NCI-H2107 treated with DMSO at 0.1 percent for 48 hours (cell line): ENCODE measurements at regions not wholly inside any gene's neighbourhood (a gene's known extent, or its start where the extent isn't known, plus 50 kb on each side); places are given as distances from the start of the nearest gene placed in this dataset.

Experiments used
- DNase-seq: peaks from one replicate; lab custom pipeline; 2025; ENCODE audit not compliant: unreplicated experiment; lab: John Stamatoyannopoulos, UW

GRCh38 chr20:39299783-39300182, 337.6 kb downstream of the DHX35 start:
- DNase-seq: no peak

DNA sequence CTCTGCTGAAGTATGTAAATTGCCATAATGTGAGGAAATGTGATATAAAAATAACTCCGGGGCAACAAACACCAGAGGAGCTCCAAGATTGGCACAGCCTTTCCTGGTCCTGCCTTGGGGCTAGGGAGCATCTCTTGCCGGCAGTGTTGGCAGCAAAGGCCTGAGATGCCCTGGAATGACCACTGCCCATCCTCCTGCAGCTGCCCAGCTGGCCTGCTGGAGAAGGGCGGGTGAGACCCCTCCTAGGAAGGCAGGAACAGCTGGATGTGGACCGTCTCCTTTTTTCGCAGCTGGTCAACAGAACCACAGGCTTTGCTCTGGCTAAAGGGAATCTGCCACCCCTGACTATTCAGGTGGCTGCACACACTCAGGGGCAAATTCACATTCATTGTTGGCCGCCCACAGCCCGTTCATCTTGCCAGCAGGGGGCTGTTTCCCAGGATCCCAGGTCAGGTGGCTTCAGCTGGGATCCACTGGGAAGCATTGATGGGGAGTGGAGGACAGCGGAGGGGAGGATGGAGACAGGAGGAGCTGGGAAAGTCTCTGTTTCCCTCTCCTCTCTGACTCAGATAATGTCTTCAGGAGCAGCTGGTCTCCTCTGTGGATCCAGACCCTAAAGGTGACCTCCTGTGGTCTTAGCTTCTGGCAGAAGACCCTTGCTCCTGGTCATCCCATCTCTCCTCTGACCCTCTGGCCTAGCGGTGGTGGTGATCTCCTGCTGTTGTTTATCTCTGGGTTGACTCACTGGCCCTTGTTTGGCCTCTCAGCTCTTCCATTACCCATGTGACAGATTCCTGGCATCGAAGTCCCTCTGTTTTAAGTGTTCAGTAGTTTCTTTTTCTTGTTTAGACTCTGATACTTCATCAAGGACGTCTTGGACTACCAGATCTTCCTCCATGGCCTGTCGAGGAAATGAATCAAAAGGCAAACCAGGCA, 336.7 kb downstream of the DHX35 start:
- DNase-seq: no peak

- DNase-seq: no peak
These were observed 336.0 kb downstream of the DHX35 start for GRCh38 chr20:39298121-39298520.

GRCh38 chr20:39295301-39295700, 333.2 kb downstream of the DHX35 start:
- no peak for DNase-seq

DNA sequence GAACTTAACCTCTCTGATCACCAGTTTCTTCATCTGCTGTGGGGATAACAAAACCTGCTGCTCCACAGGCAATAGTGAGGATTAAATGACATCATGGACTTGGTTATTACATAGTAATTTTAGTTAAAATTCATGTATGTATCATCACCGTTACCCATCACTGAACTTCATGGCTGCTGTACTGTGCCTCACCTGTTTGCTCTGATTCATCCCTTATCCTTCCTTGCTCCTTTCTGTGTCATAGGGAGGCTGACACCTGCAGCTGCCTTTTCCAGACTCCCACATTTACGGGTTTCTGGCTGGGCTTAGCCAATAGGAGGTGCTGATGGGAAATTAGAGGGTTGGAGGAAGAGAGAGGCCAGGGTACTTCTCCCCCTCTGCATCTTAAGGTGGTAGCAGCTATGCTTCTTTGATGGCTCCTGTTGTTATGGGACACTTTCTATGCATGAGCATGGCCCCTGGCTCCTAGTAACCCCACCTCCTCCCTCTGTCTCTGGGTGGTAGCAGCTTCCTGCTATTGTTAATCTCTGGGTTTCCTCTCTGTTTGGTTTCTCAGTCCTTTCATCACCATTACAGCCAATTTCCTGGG, 332.1 kb downstream of the DHX35 start:
- DNase-seq: no peak

DNA sequence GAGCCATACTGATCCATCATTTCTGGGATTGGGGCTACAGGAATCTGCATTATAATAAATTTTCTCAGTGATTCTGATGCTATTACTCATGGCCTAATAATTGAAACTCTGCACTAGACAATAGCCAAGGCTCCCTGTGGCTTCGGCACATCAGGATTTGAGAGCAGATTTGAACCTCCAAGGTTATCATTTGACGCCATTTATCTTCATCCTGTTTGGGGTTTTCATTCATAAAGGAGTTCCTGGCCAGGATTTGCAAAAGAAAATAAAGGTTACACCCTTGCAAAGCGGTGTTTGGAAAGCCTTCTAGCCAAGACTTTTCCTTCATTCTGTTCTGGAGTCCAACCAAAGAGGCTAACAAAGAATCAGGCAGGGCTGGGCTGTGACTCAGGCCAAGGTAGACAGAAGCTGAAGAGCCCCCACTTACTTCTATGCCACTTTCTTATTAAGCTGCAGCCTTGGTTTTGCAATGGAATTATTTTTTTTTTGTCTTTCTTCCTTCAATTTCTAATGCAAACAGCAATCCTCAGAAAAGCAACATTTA, 330.1 kb downstream of the DHX35 start:
- no peak for DNase-seq

DNA sequence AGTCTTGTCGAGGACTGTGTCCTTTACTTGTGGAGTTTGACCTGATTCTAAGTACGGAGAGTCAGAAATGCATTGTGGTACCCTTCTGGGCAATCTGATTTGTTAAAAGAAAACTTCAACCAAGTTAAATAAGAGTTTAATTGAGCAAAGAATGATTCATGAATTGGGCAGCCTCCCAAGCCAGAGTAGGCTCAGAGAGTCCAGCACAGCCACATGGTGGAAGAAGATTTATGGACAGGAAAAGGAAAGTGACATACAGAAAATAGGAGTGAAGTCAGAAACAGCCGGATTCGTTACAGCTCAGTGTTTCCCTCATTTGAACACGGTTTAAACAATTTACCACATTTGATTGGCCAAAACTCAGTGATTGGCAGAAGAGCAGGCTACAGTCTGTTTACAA, 329.2 kb downstream of the DHX35 start:
- no peak for DNase-seq

DNA sequence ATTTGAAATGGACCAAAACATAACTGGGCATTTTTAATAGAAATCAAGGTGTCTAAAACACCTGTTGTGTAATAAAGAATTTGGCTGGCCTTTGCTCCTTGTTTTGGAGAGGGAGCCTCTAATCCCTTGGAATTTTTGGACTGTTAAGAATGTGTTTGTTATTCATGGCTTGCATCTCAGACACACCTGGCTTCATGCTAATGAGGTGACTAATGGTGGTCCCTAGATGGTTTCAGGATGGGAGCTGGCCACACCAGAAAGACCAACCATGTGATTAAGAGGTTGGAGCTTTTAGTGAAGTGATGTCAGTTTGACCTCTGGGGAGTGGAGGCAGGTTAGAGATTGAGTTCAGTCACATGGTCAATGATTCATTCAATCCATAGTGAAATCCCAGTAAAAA, 328.4 kb downstream of the DHX35 start:
- DNase-seq: no peak

- no peak for DNase-seq
These were observed 327.7 kb downstream of the DHX35 start for GRCh38 chr20:39289831-39290230.

DNA sequence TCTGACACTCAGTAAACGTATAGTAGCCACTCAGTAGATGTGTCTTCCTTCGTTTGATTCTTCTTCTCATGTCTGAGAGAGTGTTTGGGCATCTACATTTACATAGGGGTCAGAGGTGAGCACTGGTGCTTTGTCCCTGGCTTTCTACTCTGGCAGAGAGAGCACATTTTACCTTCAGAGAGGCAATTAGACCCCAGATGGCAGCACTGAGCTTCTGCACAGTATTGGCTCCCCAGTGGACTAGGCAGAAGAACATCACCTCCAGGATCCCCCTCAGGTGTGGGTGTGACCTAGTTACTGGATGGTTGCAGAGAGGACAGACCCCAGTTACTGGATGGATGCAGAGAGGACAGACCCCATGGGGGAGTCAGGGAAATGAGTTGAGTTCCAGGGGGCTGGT, 327.2 kb downstream of the DHX35 start:
- DNase-seq: no peak

DNA sequence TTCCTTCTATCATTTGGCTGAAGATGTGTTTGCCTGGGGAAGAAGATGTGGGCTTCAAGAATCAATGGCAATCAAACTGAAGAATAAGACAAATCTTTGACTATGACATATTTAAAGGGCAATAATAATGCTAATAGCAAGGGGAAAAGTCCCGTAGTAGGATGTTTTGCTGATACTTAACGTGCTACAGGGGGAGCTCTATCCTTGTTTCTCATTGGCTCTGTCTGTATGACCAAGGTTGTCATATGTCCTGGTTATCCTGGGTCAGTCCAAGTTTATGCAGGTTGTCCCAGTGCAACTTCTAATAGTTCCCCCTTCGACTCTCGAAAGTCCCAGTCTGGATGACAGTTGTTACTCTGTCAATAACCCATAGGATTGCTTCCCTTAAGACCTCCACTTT, 321.3 kb downstream of the DHX35 start:
- no peak for DNase-seq

- no peak for DNase-seq
These were observed 320.5 kb downstream of the DHX35 start for GRCh38 chr20:39282619-39283092.

- no peak for DNase-seq
These were observed 318.7 kb downstream of the DHX35 start for GRCh38 chr20:39280875-39281274.

DNA sequence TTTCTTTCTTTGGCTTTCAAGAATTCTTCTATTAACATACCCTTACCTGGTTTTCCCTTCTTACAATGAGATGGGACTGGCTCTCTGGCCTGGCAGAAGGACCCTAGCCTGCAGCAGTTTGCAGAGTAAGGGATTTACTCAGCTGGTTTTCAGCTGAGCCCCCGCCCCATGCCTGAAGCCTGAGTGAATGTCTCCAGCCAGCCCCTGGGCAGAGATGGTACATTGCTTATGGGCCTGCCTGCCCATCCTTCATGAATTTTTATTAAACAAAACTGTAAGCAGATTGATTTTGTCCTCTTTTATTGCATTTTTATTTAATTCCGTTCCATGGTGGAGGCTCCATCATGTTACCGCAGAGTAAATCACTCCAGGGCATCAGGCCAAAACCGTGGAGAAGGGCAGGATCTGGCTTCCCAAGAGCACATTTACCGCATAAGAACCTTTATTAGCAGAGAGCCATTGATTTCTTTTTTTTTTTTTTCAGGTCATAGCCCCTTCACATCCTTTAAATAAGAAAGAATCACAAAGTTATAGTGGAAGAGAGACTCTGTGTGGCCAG, 316.2 kb downstream of the DHX35 start:
- no peak for DNase-seq

DNA sequence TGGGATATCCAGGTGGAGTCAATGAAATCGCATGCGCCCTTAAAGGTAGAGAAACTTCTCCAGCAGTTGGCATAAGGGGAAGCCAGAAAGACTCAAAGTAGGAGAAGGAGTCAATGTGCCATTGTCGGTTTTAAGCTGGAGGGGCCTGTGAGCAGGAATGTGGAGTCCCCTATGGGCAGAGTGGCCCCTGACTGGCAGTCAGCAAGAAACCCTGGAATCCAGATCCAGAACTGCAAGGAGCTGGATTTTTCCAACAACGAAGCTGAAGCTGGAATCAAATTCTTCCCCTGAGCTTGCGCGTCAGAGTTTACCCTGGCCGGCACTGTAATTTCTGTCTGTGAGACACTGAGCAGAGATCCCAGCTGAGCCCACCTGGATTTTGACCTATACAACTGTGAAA, 315.0 kb downstream of the DHX35 start:
- no peak for DNase-seq

DNA sequence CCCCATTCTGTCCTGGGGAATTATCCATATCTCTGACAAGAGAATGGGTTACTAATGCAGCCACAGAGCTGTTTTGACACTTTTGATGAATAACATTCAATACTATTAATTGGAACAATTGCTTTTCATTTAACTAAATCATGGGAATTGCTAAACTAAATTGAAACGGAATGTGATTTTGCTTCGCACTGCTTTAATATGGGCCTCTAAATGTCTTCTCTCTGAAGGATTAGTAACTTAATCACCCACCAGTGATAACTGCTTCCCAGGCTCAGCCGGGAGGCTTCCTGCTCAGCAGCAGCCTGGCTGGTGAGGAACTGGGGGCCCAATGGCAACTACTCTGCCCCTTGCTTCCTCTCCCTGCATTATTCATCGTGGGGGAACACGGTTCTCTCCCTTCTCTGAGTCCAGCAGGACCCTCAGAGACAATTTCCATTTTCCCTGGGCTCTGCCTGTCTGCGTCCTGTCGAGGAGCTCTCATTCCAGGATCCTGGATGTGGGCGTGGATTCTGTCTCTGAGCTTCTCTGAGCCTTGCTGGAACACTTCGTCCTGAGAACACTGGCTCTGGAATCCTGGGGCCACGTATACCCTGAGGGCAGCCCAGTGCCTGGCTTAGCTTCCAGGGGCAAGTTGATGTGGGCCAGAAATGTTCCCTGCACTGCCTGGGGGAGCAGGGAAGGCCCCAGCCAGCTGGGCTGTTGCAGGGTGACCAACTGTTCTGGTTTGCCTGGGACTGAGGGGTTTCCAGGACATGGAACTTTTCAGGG, 308.9 kb downstream of the DHX35 start:
- no peak for DNase-seq

GRCh38 chr20:39269493-39270217, 307.5 kb downstream of the DHX35 start:
- no peak for DNase-seq

DNA sequence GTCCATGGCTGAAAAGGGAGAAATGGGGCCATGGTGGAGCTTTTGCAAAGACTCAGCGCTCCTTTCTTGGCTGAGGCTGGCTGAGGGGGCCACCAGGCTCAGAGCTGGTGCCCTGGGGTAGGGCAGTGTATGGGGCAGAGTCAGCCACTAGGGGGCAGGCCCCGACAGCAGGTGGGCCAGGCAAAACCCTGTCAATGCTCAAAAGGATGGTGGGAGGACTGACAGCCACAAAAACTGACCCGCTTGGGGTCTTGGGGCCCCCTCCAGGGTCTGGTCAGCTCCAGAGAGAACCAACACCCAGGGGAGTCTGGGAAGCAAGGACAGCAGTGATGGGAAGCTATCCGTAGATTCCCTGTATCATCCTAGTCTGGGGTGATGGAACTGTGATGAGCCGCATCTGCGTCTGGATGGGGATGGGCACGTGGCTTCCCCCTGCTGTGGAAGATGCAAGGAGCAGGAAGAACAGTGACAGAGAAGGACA, 306.9 kb downstream of the DHX35 start:
- DNase-seq: no peak

DNA sequence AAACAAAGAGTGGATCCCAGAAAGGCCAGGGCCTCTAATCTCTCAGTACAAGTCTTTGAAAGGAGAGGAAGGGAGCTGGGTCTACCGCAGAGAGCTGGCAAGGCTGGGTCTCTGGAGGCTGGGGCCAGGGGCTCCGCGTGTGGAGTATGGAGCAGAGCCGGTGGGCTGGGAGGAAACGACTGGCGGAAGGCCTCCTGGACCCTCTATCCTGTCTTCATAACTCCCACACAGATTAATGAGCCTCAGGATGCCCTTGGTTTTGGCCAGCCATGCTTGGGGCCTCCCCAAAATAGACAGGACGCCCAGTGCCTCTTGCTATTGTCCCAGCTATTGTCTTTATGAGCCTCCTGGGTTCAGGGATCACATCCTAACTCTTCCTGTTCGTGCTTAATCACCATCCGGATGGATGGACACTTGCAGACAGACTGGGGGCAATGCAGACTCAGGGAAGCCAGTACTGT, 306.4 kb downstream of the DHX35 start:
- DNase-seq: no peak

DNA sequence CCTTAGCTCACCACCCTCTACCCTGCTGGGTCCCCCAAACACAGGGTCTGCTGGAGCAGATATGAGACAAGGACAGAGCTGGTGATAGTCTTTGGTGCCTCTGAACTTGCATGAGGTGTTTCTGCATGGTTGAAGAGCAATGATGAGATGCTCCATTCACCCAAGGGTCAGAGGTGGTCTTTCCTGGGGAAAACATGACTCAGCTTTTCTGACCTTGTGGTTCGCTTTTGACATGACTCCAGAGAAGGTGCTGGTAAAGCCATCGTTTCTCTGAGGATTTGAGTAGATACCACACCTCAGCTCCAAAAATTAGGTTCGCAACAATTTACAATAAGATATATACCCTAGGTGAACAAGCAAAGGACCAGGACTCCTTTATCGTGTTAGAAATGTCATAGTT, 304.8 kb downstream of the DHX35 start:
- DNase-seq: no peak
